SK-N-SH (cell line): ENCODE measurements at regions not wholly inside any gene's neighbourhood (a gene's known extent, or its start where the extent isn't known, plus 50 kb on each side); places are given as distances from the start of the nearest gene placed in this dataset.

Experiments
- CTCF ChIA-PET: fragments of 300-600, 350-600 bp; formaldehyde crosslinking; extraction: SDS; loops from one replicate; lab custom pipeline; 2021; lab: Yijun Ruan, JAX
- POLR2A ChIA-PET: fragments of 350-600 bp; sonication (Branson Sonifier 250); formaldehyde crosslinking; extraction: SDS; loops from one replicate; lab custom pipeline; 2020; ENCODE audit warnings: antibody characterized with exemption, inconsistent platforms; lab: Yijun Ruan, JAX
- DNase-seq: peaks from one replicate; pipeline ENCODE4 v3.0.0; 2012
- H2AFZ ChIP-seq: fragments of 200-600 bp; sonication (generic); 2 replicates; pipeline ENCODE4 v1.8.1; 2016; ENCODE audit warnings: antibody characterized with exemption, mild to moderate bottlenecking, low read depth
- H3F3A ChIP-seq: fragments of 200-600 bp; sonication (generic); replicated peaks from 2 replicates; pipeline ENCODE3; 2016; ENCODE audit warnings: antibody characterized with exemption, mild to moderate bottlenecking; ENCODE audit not compliant: insufficient read depth
- H3K27ac ChIP-seq, 2 experiments: fragments of 200-500 bp in 1 of 2; fragments of 200-600 bp in 1 of 2; sonication (Bioruptor generic) in 1 of 2; sonication (generic), shearing (Covaris generic) in 1 of 2; 2 replicates each; pipeline versions ENCODE4 v1.5.1 to v1.6.1; 2014 to 2016; ENCODE audit warnings: low read depth in 2 of 2, inconsistent platforms in 1 of 2, low read length in 1 of 2, mild to moderate bottlenecking in 1 of 2, mixed read lengths in 1 of 2
- H3K27me3 ChIP-seq: fragments of 200-600 bp; sonication (generic), shearing (Covaris generic); 2 replicates; pipeline ENCODE4 v1.6.1; 2016; ENCODE audit warnings: mixed run types; ENCODE audit not compliant: insufficient read depth
- H3K36me3 ChIP-seq, 2 experiments: fragments of 200-500 bp in 1 of 2; fragments of 200-600 bp in 1 of 2; sonication (Bioruptor generic) in 1 of 2; sonication (generic) in 1 of 2; replicated peaks in 1 of 2; 2 replicates each; pipeline versions ENCODE3 to v1.5.1; 2014 to 2016; ENCODE audit warnings: low read length in 1 of 2, mild to moderate bottlenecking in 1 of 2; ENCODE audit not compliant: insufficient read depth in 2 of 2, control insufficient read depth in 1 of 2
- H3K4me1 ChIP-seq, 2 experiments: fragments of 200-500 bp in 1 of 2; fragments of 200-600 bp in 1 of 2; sonication (Bioruptor generic) in 1 of 2; sonication (generic), shearing (Covaris generic) in 1 of 2; 2 replicates each; pipeline versions ENCODE4 v1.5.1 to v1.6.1; 2014 to 2016; ENCODE audit warnings: low read depth in 1 of 2, low read length in 1 of 2, mixed run types in 1 of 2; ENCODE audit not compliant: insufficient read depth in 2 of 2, control insufficient read depth in 1 of 2
- H3K4me2 ChIP-seq: fragments of 200-600 bp; sonication (generic), shearing (Covaris generic); 2 replicates; pipeline ENCODE4 v1.6.1; 2017; ENCODE audit warnings: mixed run types
- H3K4me3 ChIP-seq, 2 experiments: fragments of 200-500 bp in 1 of 2; fragments of 200-600 bp in 1 of 2; sonication (Bioruptor generic) in 1 of 2; sonication (generic), shearing (Covaris generic) in 1 of 2; 2 replicates each; pipeline versions ENCODE4 v1.5.1 to v1.8.1; 2014 to 2016; ENCODE audit warnings: low read depth in 2 of 2, inconsistent platforms in 1 of 2, low read length in 1 of 2, mild to moderate bottlenecking in 1 of 2, mixed read lengths in 1 of 2, moderate library complexity in 1 of 2
- H3K79me2 ChIP-seq: fragments of 200-600 bp; sonication (generic); 2 replicates; pipeline ENCODE4 v1.8.1; 2017; ENCODE audit warnings: mild to moderate bottlenecking; ENCODE audit not compliant: insufficient read depth
- H3K9ac ChIP-seq: fragments of 200-600 bp; sonication (generic); 2 replicates; pipeline ENCODE4 v1.6.1; 2017; ENCODE audit warnings: mixed run types
- H3K9me2 ChIP-seq: fragments of 200-600 bp; sonication (generic); 2 replicates; pipeline ENCODE4 v1.6.1; 2017; ENCODE audit warnings: mixed run types
- H3K9me3 ChIP-seq: fragments of 200-600 bp; sonication (generic); 2 replicates; pipeline ENCODE4 v1.6.1; 2017; ENCODE audit warnings: mixed run types, mild to moderate bottlenecking, moderate library complexity
- H4K20me1 ChIP-seq: fragments of 200-600 bp; sonication (generic); 2 replicates; pipeline ENCODE4 v1.6.1; 2017; ENCODE audit warnings: mild to moderate bottlenecking, mixed run types; ENCODE audit not compliant: insufficient read depth
- CHD2 ChIP-seq: fragments of 150-350 bp; IDR thresholded peaks from 2 replicates; pipeline ENCODE4 v1.6.1; 2018; ENCODE audit warnings: low read length; ENCODE audit not compliant: partially characterized antibody
- CTCF ChIP-seq: fragments of 200-600 bp; sonication (generic); IDR thresholded peaks from 2 replicates; pipeline ENCODE4 v1.6.1; 2017; ENCODE audit warnings: antibody characterized with exemption, mild to moderate bottlenecking, moderate library complexity
- ELF1 ChIP-seq: IDR thresholded peaks from 2 replicates; pipeline ENCODE4 v1.4.0; 2012
- GATA2 ChIP-seq: sonication (generic); formaldehyde crosslinking; IDR thresholded peaks from 2 replicates; pipeline ENCODE4 v1.5.0; 2020; ENCODE audit warnings: mild to moderate bottlenecking, missing genetic modification reagents
- MEF2A ChIP-seq: IDR thresholded peaks from 2 replicates; pipeline ENCODE4 v1.4.0; 2012; ENCODE audit warnings: low read depth, borderline replicate concordance
- MXI1 ChIP-seq: IDR thresholded peaks from 2 replicates; pipeline ENCODE4 v1.6.1; 2012; ENCODE audit warnings: mild to moderate bottlenecking, low read depth, low read length, improper control_type of control experiment
- NFIC ChIP-seq: IDR thresholded peaks from 2 replicates; pipeline ENCODE4 v1.4.0; 2012; ENCODE audit warnings: borderline replicate concordance
- RFX5 ChIP-seq: IDR thresholded peaks from 2 replicates; pipeline ENCODE4 v1.6.1; 2012; ENCODE audit warnings: mild to moderate bottlenecking, improper control_type of control experiment, low read length
- SIN3A ChIP-seq: IDR thresholded peaks from 2 replicates; pipeline ENCODE4 v1.6.1; 2012; ENCODE audit warnings: low read depth, mild to moderate bottlenecking, low read length, moderate library complexity, borderline replicate concordance
- SMC3 ChIP-seq: IDR thresholded peaks from 2 replicates; pipeline ENCODE4 v1.6.1; 2012; ENCODE audit warnings: low read depth, low read length, improper control_type of control experiment
- TAF1 ChIP-seq: IDR thresholded peaks from 2 replicates; pipeline ENCODE4 v1.6.1; 2012; ENCODE audit warnings: low read depth, mild to moderate bottlenecking, low read length, moderate library complexity, borderline replicate concordance
- USF1 ChIP-seq: IDR thresholded peaks from 2 replicates; pipeline ENCODE4 v1.4.0; 2012; ENCODE audit warnings: low read depth, borderline replicate concordance
- USF2 ChIP-seq: fragments of 150-350 bp; IDR thresholded peaks from 2 replicates; pipeline ENCODE4 v1.6.1; 2017; ENCODE audit warnings: antibody characterized with exemption, low read length, low read depth, borderline replicate concordance
- YY1 ChIP-seq: IDR thresholded peaks from 2 replicates; pipeline ENCODE4 v1.4.0; 2012; ENCODE audit warnings: low read depth, mild to moderate bottlenecking
- WGBS: methylation state at CpG from one replicate; pipeline ENCODE4 v1.1.6; 2017; ENCODE audit warnings: low lambda C conversion rate; 5-methylcytosine and 5-hydroxymethylcytosine counted together
- TF ChIP-seq, protein P1 (sequence below): IDR thresholded peaks from 2 replicates; pipeline ENCODE4 v1.4.0; 2012; ENCODE audit warnings: low read depth, borderline replicate concordance
- TF ChIP-seq, protein P2 (sequence below): IDR thresholded peaks from 2 replicates; pipeline ENCODE4; 2012
- TF ChIP-seq, protein P3 (sequence below): IDR thresholded peaks from 2 replicates; pipeline ENCODE4 v1.4.0; 2012; ENCODE audit warnings: low read depth
- TF ChIP-seq, protein P4 (sequence below): IDR thresholded peaks from 2 replicates; pipeline ENCODE4 v1.6.1; 2012; ENCODE audit warnings: mild to moderate bottlenecking, low read depth, low read length, moderate library complexity

GRCh38 chr21:27569831-27570230 is 602.9 kb upstream of the ADAMTS5 start:
- Histone ChIP-seq H4K20me1 (no peaks in the 10 kb centered on the region), H3K79me2 (no peaks in the 10 kb centered on the region), H3K4me1 (peaks cover 2 to 38% of the 10 kb centered on the region in 2 experiments; a peak in 2 of 4 replicates), H3K9me3 (no peaks in the 10 kb centered on the region), H3K27ac (peak overlapping the region; percentile 24 to 87; a peak in 3 of 4 replicates), H3K36me3 (no peaks in the 10 kb centered on the region), H3F3A (peaks cover 42% of the 10 kb centered on the region), H3K9ac (peak overlapping the region; percentile 60), H3K27me3 (no peaks in the 10 kb centered on the region), H3K4me3 (no peak overlapping the region), H2AFZ (no peak overlapping the region), H3K4me2 (peak overlapping the region; percentile 69), H3K9me2 (no peaks in the 10 kb centered on the region)
- WGBS = 80% methylated on average over 2 of the region's 2 CpGs
- TF ChIP-seq, protein P1, sequence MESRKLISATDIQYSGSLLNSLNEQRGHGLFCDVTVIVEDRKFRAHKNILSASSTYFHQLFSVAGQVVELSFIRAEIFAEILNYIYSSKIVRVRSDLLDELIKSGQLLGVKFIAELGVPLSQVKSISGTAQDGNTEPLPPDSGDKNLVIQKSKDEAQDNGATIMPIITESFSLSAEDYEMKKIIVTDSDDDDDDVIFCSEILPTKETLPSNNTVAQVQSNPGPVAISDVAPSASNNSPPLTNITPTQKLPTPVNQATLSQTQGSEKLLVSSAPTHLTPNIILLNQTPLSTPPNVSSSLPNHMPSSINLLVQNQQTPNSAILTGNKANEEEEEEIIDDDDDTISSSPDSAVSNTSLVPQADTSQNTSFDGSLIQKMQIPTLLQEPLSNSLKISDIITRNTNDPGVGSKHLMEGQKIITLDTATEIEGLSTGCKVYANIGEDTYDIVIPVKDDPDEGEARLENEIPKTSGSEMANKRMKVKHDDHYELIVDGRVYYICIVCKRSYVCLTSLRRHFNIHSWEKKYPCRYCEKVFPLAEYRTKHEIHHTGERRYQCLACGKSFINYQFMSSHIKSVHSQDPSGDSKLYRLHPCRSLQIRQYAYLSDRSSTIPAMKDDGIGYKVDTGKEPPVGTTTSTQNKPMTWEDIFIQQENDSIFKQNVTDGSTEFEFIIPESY = no peak
- TF ChIP-seq, protein P2, sequence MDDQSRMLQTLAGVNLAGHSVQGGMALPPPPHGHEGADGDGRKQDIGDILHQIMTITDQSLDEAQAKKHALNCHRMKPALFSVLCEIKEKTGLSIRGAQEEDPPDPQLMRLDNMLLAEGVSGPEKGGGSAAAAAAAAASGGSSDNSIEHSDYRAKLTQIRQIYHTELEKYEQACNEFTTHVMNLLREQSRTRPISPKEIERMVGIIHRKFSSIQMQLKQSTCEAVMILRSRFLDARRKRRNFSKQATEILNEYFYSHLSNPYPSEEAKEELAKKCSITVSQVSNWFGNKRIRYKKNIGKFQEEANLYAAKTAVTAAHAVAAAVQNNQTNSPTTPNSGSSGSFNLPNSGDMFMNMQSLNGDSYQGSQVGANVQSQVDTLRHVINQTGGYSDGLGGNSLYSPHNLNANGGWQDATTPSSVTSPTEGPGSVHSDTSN = no peak
- TF ChIP-seq USF1 = no peak
- TF ChIP-seq, protein P3, sequence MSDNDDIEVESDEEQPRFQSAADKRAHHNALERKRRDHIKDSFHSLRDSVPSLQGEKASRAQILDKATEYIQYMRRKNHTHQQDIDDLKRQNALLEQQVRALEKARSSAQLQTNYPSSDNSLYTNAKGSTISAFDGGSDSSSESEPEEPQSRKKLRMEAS = no peak
- no peak for TF ChIP-seq USF2
- no peak for TF ChIP-seq SMC3
- no peak for TF ChIP-seq MXI1
- no peak for TF ChIP-seq TAF1
- no peak for TF ChIP-seq GATA2 (CRISPR knock-in tag)
- no peak for TF ChIP-seq CTCF
- TF ChIP-seq YY1 = no peak
- no peak for TF ChIP-seq SIN3A
- TF ChIP-seq ELF1 = no peak
- no peak for TF ChIP-seq RFX5
- TF ChIP-seq, protein P4, sequence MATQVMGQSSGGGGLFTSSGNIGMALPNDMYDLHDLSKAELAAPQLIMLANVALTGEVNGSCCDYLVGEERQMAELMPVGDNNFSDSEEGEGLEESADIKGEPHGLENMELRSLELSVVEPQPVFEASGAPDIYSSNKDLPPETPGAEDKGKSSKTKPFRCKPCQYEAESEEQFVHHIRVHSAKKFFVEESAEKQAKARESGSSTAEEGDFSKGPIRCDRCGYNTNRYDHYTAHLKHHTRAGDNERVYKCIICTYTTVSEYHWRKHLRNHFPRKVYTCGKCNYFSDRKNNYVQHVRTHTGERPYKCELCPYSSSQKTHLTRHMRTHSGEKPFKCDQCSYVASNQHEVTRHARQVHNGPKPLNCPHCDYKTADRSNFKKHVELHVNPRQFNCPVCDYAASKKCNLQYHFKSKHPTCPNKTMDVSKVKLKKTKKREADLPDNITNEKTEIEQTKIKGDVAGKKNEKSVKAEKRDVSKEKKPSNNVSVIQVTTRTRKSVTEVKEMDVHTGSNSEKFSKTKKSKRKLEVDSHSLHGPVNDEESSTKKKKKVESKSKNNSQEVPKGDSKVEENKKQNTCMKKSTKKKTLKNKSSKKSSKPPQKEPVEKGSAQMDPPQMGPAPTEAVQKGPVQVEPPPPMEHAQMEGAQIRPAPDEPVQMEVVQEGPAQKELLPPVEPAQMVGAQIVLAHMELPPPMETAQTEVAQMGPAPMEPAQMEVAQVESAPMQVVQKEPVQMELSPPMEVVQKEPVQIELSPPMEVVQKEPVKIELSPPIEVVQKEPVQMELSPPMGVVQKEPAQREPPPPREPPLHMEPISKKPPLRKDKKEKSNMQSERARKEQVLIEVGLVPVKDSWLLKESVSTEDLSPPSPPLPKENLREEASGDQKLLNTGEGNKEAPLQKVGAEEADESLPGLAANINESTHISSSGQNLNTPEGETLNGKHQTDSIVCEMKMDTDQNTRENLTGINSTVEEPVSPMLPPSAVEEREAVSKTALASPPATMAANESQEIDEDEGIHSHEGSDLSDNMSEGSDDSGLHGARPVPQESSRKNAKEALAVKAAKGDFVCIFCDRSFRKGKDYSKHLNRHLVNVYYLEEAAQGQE = no peak
- TF ChIP-seq CHD2 = no peak
- no peak for TF ChIP-seq MEF2A
- no peak for TF ChIP-seq NFIC
- no peak for DNase-seq
- ChIA-PET CTCF (interaction anchor here (0.9 to 1.3 kb wide), 4 partner anchors 13 to 1176 kb away, joined by 3 to 10 read pairs (median 4); no protein-coding TSS in a partner anchor), POLR2A (no interaction called here)
